HEK293 (cell line): ENCODE measurements at regions not wholly inside any gene's neighbourhood (a gene's known extent, or its start where the extent isn't known, plus 50 kb on each side); places are given as distances from the start of the nearest gene placed in this dataset.

Experiments used
- ATF2 ChIP-seq: fragments of 450-650 bp; formaldehyde crosslinking; IDR thresholded peaks from 2 replicates; pipeline ENCODE4 v1.5.1; 2016; ENCODE audit warnings: missing biosample characterization, missing genetic modification characterization, low read depth
- CTCF ChIP-seq: fragments of 450-650 bp; formaldehyde crosslinking; IDR thresholded peaks from 2 replicates; pipeline ENCODE4 v1.5.1; 2016; ENCODE audit warnings: missing biosample characterization, missing genetic modification characterization
- KLF16 ChIP-seq: fragments of 450-650 bp; formaldehyde crosslinking; IDR thresholded peaks from 2 replicates; pipeline ENCODE4 v1.5.1; 2017; ENCODE audit warnings: missing biosample characterization, missing genetic modification characterization
- PRDM6 ChIP-seq: fragments of 450-650 bp; formaldehyde crosslinking; IDR thresholded peaks from 2 replicates; pipeline ENCODE4 v1.5.1; 2017; ENCODE audit warnings: missing biosample characterization, missing genetic modification characterization
- REST ChIP-seq: fragments of 450-650 bp; formaldehyde crosslinking; IDR thresholded peaks from 2 replicates; pipeline ENCODE4 v1.5.1; 2016; ENCODE audit warnings: missing biosample characterization, missing genetic modification characterization
- TCF7L2 ChIP-seq: IDR thresholded peaks from 2 replicates; pipeline ENCODE4 v1.6.1; 2011; ENCODE audit warnings: low read depth, mild to moderate bottlenecking, inconsistent platforms, low read length, moderate library complexity, borderline replicate concordance
- ZBTB8A ChIP-seq: fragments of 450-650 bp; formaldehyde crosslinking; IDR thresholded peaks from 2 replicates; pipeline ENCODE4 v1.5.1; 2016; ENCODE audit warnings: missing biosample characterization, missing genetic modification characterization
- ZNF138 ChIP-seq: fragments of 450-650 bp; formaldehyde crosslinking; IDR thresholded peaks from 2 replicates; pipeline ENCODE4 v1.5.1; 2016; ENCODE audit warnings: missing biosample characterization, missing genetic modification characterization, borderline replicate concordance
- ZNF184 ChIP-seq: fragments of 450-650 bp; IDR thresholded peaks from 2 replicates; pipeline ENCODE4 v1.5.1; 2018; ENCODE audit warnings: missing biosample characterization, mild to moderate bottlenecking, missing genetic modification characterization
- ZNF248 ChIP-seq: fragments of 450-650 bp; formaldehyde crosslinking; IDR thresholded peaks from 2 replicates; pipeline ENCODE4 v1.5.1; 2017; ENCODE audit warnings: missing biosample characterization, missing genetic modification characterization
- ZNF274 ChIP-seq, 2 experiments: fragments of 200-500 bp in 1 of 2; fragments of 450-650 bp in 1 of 2; sonication (Bioruptor generic) in 1 of 2; formaldehyde crosslinking in 1 of 2; IDR thresholded peaks; 2 replicates each; pipeline versions ENCODE4 v1.5.1 to v1.6.1; 2014 to 2016; ENCODE audit warnings: borderline replicate concordance in 1 of 2, inconsistent platforms in 1 of 2, low read length in 1 of 2, missing biosample characterization in 1 of 2, missing genetic modification characterization in 1 of 2
- ZNF350 ChIP-seq: fragments of 450-650 bp; formaldehyde crosslinking; IDR thresholded peaks from 2 replicates; pipeline ENCODE4 v1.5.0; 2017; ENCODE audit warnings: missing biosample characterization, mild to moderate bottlenecking, missing genetic modification characterization
- ZNF558 ChIP-seq: fragments of 450-650 bp; formaldehyde crosslinking; IDR thresholded peaks from 2 replicates; pipeline ENCODE4 v1.5.1; 2016; ENCODE audit warnings: missing biosample characterization, missing genetic modification characterization
- ZNF664 ChIP-seq: fragments of 450-650 bp; formaldehyde crosslinking; IDR thresholded peaks from 2 replicates; pipeline ENCODE4 v1.5.1; 2016; ENCODE audit warnings: missing biosample characterization, missing genetic modification characterization

GRCh38 chr14:87540339-87540738 is 452.6 kb downstream of the GALC start:
- TF ChIP-seq PRDM6 (tag by site-specific recombination) (no peak), CTCF (tag by site-specific recombination) (no peak), ZBTB8A (tag by site-specific recombination) (no peak), TCF7L2 (no peak), ZNF350 (tag by site-specific recombination) (no peak), ZNF248 (tag by site-specific recombination) (no peak), ZNF138 (tag by site-specific recombination) (no peak), ZNF184 (tag by site-specific recombination) (no peak), ZNF274 (IDR thresholded peaks at IDR 0.05; ENCODE audit: low read length) (no peak), ZNF274 (tag by site-specific recombination; IDR thresholded peaks at IDR 0.05; ENCODE audit: borderline replicate concordance) (no peak), REST (tag by site-specific recombination) (0 out of 2 replicates have a peak, but pooled peaks have one; percentile 25), KLF16 (tag by site-specific recombination) (no peak), ZNF558 (tag by site-specific recombination) (no peak), ATF2 (tag by site-specific recombination) (no peak), ZNF664 (tag by site-specific recombination) (no peak)
